NCI-H345 (cell line): ENCODE measurements at regions not wholly inside any gene's neighbourhood (a gene's known extent, or its start where the extent isn't known, plus 50 kb on each side); places are given as distances from the start of the nearest gene placed in this dataset.
"Not testable (repeated sequence)": the region's sequence is repeated elsewhere in the genome, so short reads cannot be mapped to it uniquely, and the experiment has no call there.

Source experiments
- DNase-seq: peaks from one replicate; lab custom pipeline; 2025; lab: John Stamatoyannopoulos, UW

- no peak for DNase-seq
Observed at GRCh38 chr10:23543691-23544380, 105.0 kb downstream of the OTUD1 start.

GRCh38 chr10:23545866-23546265, 107.0 kb downstream of the OTUD1 start:
- DNase-seq, result not testable (repeated sequence)

GRCh38 chr10:23556727-23557440, 118.0 kb downstream of the OTUD1 start:
- DNase-seq, result no peak

GRCh38 chr10:23557777-23558176, 118.9 kb downstream of the OTUD1 start:
- no peak for DNase-seq

GRCh38 chr10:23558361-23558799, 119.5 kb downstream of the OTUD1 start:
- no peak for DNase-seq

GRCh38 chr10:23568996-23569395, 130.1 kb downstream of the OTUD1 start:
- no peak for DNase-seq

- DNase-seq, result no peak
Observed at GRCh38 chr10:23571884-23572283, 133.0 kb downstream of the OTUD1 start.

GRCh38 chr10:23581906-23582450, 143.1 kb downstream of the OTUD1 start:
- no peak for DNase-seq

- DNase-seq, result no peak
Observed at GRCh38 chr10:23584396-23584795, 145.5 kb downstream of the OTUD1 start.

GRCh38 chr10:23585186-23585585, 146.3 kb downstream of the OTUD1 start:
- no peak for DNase-seq

GRCh38 chr10:23585666-23586065, 146.8 kb downstream of the OTUD1 start:
- no peak for DNase-seq

- DNase-seq, result not testable (repeated sequence)
Observed at GRCh38 chr10:23595278-23595677, 156.4 kb downstream of the OTUD1 start.

GRCh38 chr10:23604613-23605012, 165.7 kb downstream of the OTUD1 start:
- DNase-seq, result no peak

GRCh38 chr10:23606456-23606855, 167.6 kb downstream of the OTUD1 start:
- no peak for DNase-seq

GRCh38 chr10:23608926-23609325, 170.1 kb downstream of the OTUD1 start:
- DNase-seq, result no peak

GRCh38 chr10:23610626-23611307, 171.9 kb downstream of the OTUD1 start:
- DNase-seq, result no peak

GRCh38 chr10:23611308-23612029, 172.6 kb downstream of the OTUD1 start:
- no peak for DNase-seq

- DNase-seq, result no peak
Observed at GRCh38 chr10:23613900-23614299, 175.0 kb downstream of the OTUD1 start.

GRCh38 chr10:23614483-23614882, 175.6 kb downstream of the OTUD1 start:
- no peak for DNase-seq

GRCh38 chr10:23630376-23630775, 191.5 kb downstream of the OTUD1 start:
- no peak for DNase-seq

GRCh38 chr10:23630885-23631284, 192.0 kb downstream of the OTUD1 start:
- DNase-seq, result no peak
